ENCODE measurements at regions not wholly inside any gene's neighbourhood (a gene's known extent, or its start where the extent isn't known, plus 50 kb on each side); places are given as distances from the start of the nearest gene placed in this dataset.

DNA sequence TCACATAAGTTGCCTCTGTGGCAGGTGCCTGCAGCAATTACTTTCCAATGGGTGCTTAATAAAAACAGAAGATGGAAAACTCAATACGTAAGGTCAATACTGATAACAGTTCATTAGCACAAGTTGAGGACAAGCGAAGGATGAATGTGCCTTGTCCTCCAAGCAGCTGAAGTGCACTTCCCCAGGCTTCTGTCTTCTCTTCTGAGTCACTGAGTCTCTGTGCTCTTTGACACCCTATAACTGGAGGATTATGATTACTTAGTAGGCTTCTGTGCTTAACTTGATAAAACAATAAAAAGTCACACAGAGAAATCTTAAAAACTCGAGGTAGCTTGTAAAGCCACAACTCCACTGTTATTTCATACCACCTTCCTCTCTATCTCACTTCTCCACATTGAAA, 216.6 kb upstream of the ADCY2 start:
- TF ChIP-seq ZNF317 (CRISPR knock-in tag; IDR thresholded peaks at IDR 0.05; ENCODE audit: borderline replicate concordance, low read depth) (no peak), MYBL2 (CRISPR knock-in tag; IDR thresholded peaks at IDR 0.05) (no peak), SMAD3 (CRISPR knock-in tag; IDR thresholded peaks at IDR 0.05; ENCODE audit: borderline replicate concordance) (no peak), ZNF232 (CRISPR knock-in tag; IDR thresholded peaks at IDR 0.05) (no peak), TCF7 (CRISPR knock-in tag; IDR thresholded peaks at IDR 0.05; ENCODE audit: low read depth) (no peak), MXD4 (CRISPR knock-in tag; IDR thresholded peaks at IDR 0.05; ENCODE audit: borderline replicate concordance) (no peak), FOXK1 (CRISPR knock-in tag; IDR thresholded peaks at IDR 0.05) (no peak), ZNF138 (CRISPR knock-in tag; conservative IDR thresholded peaks at IDR 0.05) (no peak), JUN (CRISPR knock-in tag; IDR thresholded peaks at IDR 0.05) (no peak), NR2C2 (CRISPR knock-in tag; IDR thresholded peaks at IDR 0.05) (no peak), ZNF121 (CRISPR knock-in tag; IDR thresholded peaks at IDR 0.05) (no peak)
- TF ChIP-seq, protein P1, sequence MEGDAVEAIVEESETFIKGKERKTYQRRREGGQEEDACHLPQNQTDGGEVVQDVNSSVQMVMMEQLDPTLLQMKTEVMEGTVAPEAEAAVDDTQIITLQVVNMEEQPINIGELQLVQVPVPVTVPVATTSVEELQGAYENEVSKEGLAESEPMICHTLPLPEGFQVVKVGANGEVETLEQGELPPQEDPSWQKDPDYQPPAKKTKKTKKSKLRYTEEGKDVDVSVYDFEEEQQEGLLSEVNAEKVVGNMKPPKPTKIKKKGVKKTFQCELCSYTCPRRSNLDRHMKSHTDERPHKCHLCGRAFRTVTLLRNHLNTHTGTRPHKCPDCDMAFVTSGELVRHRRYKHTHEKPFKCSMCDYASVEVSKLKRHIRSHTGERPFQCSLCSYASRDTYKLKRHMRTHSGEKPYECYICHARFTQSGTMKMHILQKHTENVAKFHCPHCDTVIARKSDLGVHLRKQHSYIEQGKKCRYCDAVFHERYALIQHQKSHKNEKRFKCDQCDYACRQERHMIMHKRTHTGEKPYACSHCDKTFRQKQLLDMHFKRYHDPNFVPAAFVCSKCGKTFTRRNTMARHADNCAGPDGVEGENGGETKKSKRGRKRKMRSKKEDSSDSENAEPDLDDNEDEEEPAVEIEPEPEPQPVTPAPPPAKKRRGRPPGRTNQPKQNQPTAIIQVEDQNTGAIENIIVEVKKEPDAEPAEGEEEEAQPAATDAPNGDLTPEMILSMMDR (IDR thresholded peaks at IDR 0.05), result no peak
- TF ChIP-seq, protein P2, sequence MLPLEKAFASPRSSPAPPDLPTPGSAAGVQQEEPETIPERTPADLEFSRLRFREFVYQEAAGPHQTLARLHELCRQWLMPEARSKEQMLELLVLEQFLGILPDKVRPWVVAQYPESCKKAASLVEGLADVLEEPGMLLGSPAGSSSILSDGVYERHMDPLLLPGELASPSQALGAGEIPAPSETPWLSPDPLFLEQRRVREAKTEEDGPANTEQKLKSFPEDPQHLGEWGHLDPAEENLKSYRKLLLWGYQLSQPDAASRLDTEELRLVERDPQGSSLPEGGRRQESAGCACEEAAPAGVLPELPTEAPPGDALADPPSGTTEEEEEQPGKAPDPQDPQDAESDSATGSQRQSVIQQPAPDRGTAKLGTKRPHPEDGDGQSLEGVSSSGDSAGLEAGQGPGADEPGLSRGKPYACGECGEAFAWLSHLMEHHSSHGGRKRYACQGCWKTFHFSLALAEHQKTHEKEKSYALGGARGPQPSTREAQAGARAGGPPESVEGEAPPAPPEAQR (CRISPR knock-in tag; IDR thresholded peaks at IDR 0.05), result no peak
- TF ChIP-seq, protein P3, sequence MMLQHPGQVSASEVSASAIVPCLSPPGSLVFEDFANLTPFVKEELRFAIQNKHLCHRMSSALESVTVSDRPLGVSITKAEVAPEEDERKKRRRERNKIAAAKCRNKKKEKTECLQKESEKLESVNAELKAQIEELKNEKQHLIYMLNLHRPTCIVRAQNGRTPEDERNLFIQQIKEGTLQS (CRISPR knock-in tag; conservative IDR thresholded peaks at IDR 0.05), result no peak
